ENCODE measurements at regions not wholly inside any gene's neighbourhood (a gene's known extent, or its start where the extent isn't known, plus 50 kb on each side); places are given as distances from the start of the nearest gene placed in this dataset.

- DNase-seq = no peak
These were observed 222.6 kb upstream of the MARCKS start for GRCh38 chr6:113634352-113635163.

GRCh38 chr6:113635222-113635986, 221.7 kb upstream of the MARCKS start:
- no peak for DNase-seq

- DNase-seq = no peak
These were observed 220.8 kb upstream of the MARCKS start for GRCh38 chr6:113636357-113636824.

GRCh38 chr6:113640051-113640450, 217.1 kb upstream of the MARCKS start:
- DNase-seq = no peak

- no peak for DNase-seq
These were observed 215.0 kb upstream of the MARCKS start for GRCh38 chr6:113642001-113642713.

- no peak for DNase-seq
These were observed 214.3 kb upstream of the MARCKS start for GRCh38 chr6:113642714-113643406.

- DNase-seq = no peak
These were observed 213.8 kb upstream of the MARCKS start for GRCh38 chr6:113643407-113643770.

GRCh38 chr6:113644861-113645575, 212.1 kb upstream of the MARCKS start:
- no peak for DNase-seq

GRCh38 chr6:113645576-113645970, 211.6 kb upstream of the MARCKS start:
- DNase-seq = no peak

- DNase-seq = no peak
These were observed 211.2 kb upstream of the MARCKS start for GRCh38 chr6:113645986-113646385.

GRCh38 chr6:113646701-113647100, 210.4 kb upstream of the MARCKS start:
- no peak for DNase-seq

GRCh38 chr6:113647143-113647889, 209.8 kb upstream of the MARCKS start:
- DNase-seq = no peak

- no peak for DNase-seq
These were observed 208.4 kb upstream of the MARCKS start for GRCh38 chr6:113648698-113649097.

- DNase-seq = no peak
These were observed 207.9 kb upstream of the MARCKS start for GRCh38 chr6:113649276-113649675.

GRCh38 chr6:113649880-113650609, 207.1 kb upstream of the MARCKS start:
- no peak for DNase-seq

GRCh38 chr6:113650610-113650979, 206.6 kb upstream of the MARCKS start:
- DNase-seq = no peak

- DNase-seq = no peak
These were observed 206.0 kb upstream of the MARCKS start for GRCh38 chr6:113651120-113651519.

- DNase-seq = no peak
These were observed 205.2 kb upstream of the MARCKS start for GRCh38 chr6:113651920-113652319.

GRCh38 chr6:113653275-113653674, 203.9 kb upstream of the MARCKS start:
- DNase-seq = no peak

- no peak for DNase-seq
These were observed 202.7 kb upstream of the MARCKS start for GRCh38 chr6:113654396-113654795.

- no peak for DNase-seq
These were observed 201.4 kb upstream of the MARCKS start for GRCh38 chr6:113655761-113656160.
